Nucleus accumbens (tissue), 56 donors: ENCODE measurements at regions not wholly inside any gene's neighbourhood (a gene's known extent, or its start where the extent isn't known, plus 50 kb on each side); places are given as distances from the start of the nearest gene placed in this dataset.
"Not testable (repeated sequence)": the region's sequence is repeated elsewhere in the genome, so short reads cannot be mapped to it uniquely, and the experiment has no call there.

Source experiments
- DNase-seq, 56 donors: peaks; one replicate each; lab custom pipeline; 2025; lab: John Stamatoyannopoulos, UW

GRCh38 chr3:104273046-104273649 is 1093.6 kb upstream of the ALCAM start:
- DNase-seq = no peak

GRCh38 chr3:104275199-104275598 is 1091.5 kb upstream of the ALCAM start:
- no peak for DNase-seq

GRCh38 chr3:104279617-104280016 is 1087.1 kb upstream of the ALCAM start:
- DNase-seq = no peak

- no peak for DNase-seq
Measured at GRCh38 chr3:104281713-104282112, 1085.0 kb upstream of the ALCAM start.

GRCh38 chr3:104286645-104287044 is 1080.1 kb upstream of the ALCAM start:
- no peak for DNase-seq

GRCh38 chr3:104291437-104291851 is 1075.3 kb upstream of the ALCAM start:
- DNase-seq = no peak

GRCh38 chr3:104291878-104292277 is 1074.8 kb upstream of the ALCAM start:
- DNase-seq = peak in 1 of 56 donors; percentile 2

- no peak for DNase-seq
Measured at GRCh38 chr3:104297617-104298016, 1069.1 kb upstream of the ALCAM start.

GRCh38 chr3:104298662-104299061 is 1068.0 kb upstream of the ALCAM start:
- no peak for DNase-seq

GRCh38 chr3:104316118-104316517 is 1050.6 kb upstream of the ALCAM start:
- DNase-seq = no peak

GRCh38 chr3:104323226-104323625 is 1043.5 kb upstream of the ALCAM start:
- no peak for DNase-seq

GRCh38 chr3:104347291-104347690 is 1019.4 kb upstream of the ALCAM start:
- no peak for DNase-seq

GRCh38 chr3:104349836-104350235 is 1016.9 kb upstream of the ALCAM start:
- DNase-seq = no peak

GRCh38 chr3:104353951-104354350 is 1012.8 kb upstream of the ALCAM start:
- no peak for DNase-seq

- DNase-seq = no peak
Measured at GRCh38 chr3:104359546-104359945, 1007.2 kb upstream of the ALCAM start.

- DNase-seq = no peak
Measured at GRCh38 chr3:104360038-104360437, 1006.7 kb upstream of the ALCAM start.

- DNase-seq = not testable (repeated sequence)
Measured at GRCh38 chr3:104361748-104362147, 1005.0 kb upstream of the ALCAM start.

GRCh38 chr3:104362319-104362718 is 1004.4 kb upstream of the ALCAM start:
- DNase-seq = no peak

- peak in 1 of 56 donors; percentile 4 for DNase-seq
Measured at GRCh38 chr3:104367000-104367399, 999.7 kb upstream of the ALCAM start.

GRCh38 chr3:104368760-104369159 is 997.9 kb upstream of the ALCAM start:
- DNase-seq = no peak

- DNase-seq = peak in 1 of 56 donors; percentile 7
Measured at GRCh38 chr3:104385421-104385820, 981.3 kb upstream of the ALCAM start.

- no peak for DNase-seq
Measured at GRCh38 chr3:104388619-104389018, 978.1 kb upstream of the ALCAM start.

- DNase-seq = no peak
Measured at GRCh38 chr3:104392327-104392726, 974.4 kb upstream of the ALCAM start.
